ENCODE measurements at regions not wholly inside any gene's neighbourhood (a gene's known extent, or its start where the extent isn't known, plus 50 kb on each side); places are given as distances from the start of the nearest gene placed in this dataset.

DNA sequence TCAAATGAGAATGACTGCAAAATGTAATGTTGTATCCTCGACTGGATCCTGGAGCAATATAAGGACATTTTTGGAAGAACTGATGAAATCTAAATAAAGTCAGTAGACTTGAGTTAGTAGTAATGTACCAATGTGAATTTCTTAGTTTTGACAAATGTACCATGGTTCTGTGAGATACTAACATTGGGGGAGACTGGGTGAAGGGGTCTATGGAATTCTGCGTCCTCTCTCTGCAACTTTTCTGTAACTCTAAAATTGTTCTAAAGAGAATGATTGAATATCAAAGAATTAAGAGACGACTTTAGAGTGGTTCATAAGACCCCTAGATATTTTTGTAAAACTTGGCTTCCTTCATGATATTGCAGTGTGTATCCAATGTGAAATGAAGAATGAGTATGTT is 59.2 kb upstream of the KAZN start:
- Histone ChIP-seq H3K9me3 (no peaks in the 10 kb centered on the region; the same call in 1 of the 2 replicates), H3K4me3 (no peak overlapping the region), H3K27me3 (no peaks in the 10 kb centered on the region), H3K36me3 (no peaks in the 10 kb centered on the region)
- no peak for DNase-seq

DNA sequence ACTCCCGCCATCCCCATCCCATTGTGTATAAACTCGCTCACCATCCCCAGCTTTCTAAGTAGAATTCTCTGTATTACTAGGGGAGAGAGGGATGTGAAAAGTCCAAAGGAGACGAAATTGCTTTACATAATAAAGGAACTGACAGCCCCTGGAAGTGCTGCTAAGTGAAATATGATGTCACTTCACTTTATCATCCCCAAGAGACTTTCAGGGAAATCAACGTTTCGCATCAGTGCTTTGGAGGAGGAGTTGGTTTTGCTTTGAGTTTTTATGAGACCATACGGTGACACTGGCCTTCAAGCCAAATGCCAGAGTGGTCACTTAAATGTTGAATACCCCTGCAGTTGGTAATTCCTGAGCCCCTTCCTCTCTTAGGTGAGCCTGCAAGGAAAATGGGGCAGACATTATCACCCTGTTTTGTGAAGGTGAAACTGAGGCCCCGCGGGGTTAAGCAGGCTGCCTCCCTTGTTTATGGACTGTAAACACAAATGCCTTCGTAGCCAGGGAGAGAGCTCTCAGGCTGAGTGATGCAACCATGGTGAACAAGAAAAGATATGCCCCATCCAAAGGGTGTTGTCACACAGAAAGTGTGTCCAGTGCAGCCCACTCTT is 58.4 kb upstream of the KAZN start:
- DNase-seq = no peak
- no peaks in the 10 kb centered on the region; the same call in 1 of the 2 replicates for H3K9me3 ChIP-seq
- H3K4me3 ChIP-seq = no peak overlapping the region
- no peaks in the 10 kb centered on the region for H3K36me3 ChIP-seq
- no peaks in the 10 kb centered on the region for H3K27me3 ChIP-seq

DNA sequence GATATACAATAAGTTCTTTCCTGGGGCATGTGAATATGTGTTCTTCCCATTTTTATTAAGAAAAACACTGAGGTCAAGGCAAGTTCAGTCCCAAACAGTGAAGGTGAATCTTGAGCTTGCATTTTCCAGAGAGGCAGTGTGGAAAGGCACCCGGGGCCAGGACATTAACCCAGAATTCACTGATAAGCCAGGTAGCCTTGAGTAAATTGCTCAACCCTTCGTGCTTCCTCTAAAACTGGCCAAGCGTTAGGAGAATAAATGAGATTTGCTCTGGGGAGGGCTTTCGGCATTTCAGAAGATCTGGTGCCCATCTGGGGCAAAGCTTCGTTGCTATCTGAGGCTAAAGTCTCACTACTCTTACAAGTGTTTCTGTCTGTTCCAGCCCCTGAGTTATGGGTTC is 57.1 kb upstream of the KAZN start:
- no peak for DNase-seq
- Histone ChIP-seq H3K9me3 (no peaks in the 10 kb centered on the region; the same call in none of the 2 replicates), H3K27me3 (no peaks in the 10 kb centered on the region), H3K4me3 (no peak overlapping the region), H3K36me3 (no peaks in the 10 kb centered on the region)

DNA sequence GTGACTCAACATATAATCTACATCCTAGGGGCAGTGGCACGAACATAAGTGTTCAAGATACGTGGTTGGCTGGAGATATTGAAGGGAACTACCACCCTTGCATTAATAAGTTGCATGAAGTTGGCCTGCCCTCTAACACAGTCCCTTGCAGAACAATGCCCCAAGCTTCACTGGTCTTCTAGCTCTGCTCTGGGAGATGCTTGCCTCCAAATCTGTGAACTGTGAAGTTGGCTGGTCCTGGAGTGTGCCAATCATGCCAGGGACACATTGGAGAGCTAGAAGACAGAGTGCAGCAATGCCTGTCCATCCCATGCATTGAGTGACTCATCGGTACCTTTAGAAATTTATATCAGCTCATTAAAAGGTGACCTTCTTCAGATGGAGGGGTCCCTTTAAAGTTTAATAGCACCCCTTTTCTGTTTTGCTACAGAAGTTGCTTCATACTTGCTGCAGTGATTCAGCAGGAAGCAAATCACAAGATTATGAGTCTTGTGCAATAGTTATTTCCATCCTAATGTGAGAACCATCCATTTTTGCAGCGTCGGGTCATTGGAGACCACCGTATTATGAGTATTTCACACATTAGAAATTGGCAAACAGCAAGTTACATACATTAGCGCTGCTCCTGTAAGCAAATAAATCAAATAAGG is 55.2 kb upstream of the KAZN start:
- Histone ChIP-seq H3K27me3 (no peaks in the 10 kb centered on the region), H3K4me3 (no peak overlapping the region), H3K9me3 (no peaks in the 10 kb centered on the region; the same call in 1 of the 2 replicates), H3K36me3 (no peaks in the 10 kb centered on the region)
- DNase-seq = no peak

DNA sequence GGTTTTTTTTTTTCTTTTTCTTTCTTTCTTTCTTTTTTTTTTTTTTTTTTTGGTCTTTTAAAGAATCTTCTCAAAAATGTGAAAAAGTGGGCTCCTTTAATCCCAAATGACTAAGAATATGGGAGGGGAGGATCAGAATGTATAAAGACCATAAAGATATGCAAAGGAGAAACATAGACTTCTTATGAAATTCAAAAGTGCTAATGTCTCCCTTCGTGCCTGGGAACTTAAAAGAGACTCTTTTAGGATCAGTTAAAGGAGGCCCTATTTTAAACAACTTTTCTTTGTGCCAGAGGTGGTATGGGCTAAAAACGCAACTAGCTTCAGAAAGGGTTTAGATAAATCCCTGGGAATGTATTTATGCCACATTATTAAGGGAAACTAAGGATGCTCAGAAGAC is 54.2 kb upstream of the KAZN start:
- Histone ChIP-seq H3K36me3 (no peaks in the 10 kb centered on the region), H3K4me3 (no peak overlapping the region), H3K27me3 (no peaks in the 10 kb centered on the region), H3K9me3 (no peaks in the 10 kb centered on the region; the same call in 1 of the 2 replicates)
- no peak for DNase-seq

DNA sequence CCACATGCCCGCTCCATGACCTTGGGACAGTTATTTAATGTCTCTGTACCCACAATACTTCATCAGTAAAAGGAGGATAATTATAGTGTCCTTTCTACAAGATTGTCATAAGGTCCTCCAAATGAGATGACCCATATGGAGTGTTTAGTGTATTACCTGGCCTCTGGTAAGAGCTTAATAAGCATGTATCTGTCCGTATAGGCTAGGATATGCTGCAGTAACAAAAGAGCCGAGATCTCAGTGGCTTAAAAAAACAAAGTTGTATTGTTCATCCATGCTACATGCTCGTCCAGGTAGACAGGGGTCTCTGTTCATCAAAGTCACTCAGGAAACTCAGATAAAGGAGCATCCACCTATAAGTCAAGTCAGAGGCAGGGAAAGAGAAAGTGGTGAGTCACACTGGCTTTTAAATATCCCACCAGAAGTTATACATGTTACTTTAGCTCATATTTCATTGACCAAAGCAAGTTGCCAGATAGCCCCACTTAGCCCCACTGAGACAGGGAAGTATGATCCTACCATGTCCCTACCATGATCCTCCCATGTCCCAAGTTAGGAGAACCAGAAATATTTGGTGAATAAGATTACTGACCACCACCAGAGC is 53.0 kb upstream of the KAZN start:
- H3K4me3 ChIP-seq = no peak overlapping the region
- H3K27me3 ChIP-seq = no peaks in the 10 kb centered on the region
- no peak for DNase-seq
- no peaks in the 10 kb centered on the region; the same call in 1 of the 2 replicates for H3K9me3 ChIP-seq
- no peaks in the 10 kb centered on the region for H3K36me3 ChIP-seq

DNA sequence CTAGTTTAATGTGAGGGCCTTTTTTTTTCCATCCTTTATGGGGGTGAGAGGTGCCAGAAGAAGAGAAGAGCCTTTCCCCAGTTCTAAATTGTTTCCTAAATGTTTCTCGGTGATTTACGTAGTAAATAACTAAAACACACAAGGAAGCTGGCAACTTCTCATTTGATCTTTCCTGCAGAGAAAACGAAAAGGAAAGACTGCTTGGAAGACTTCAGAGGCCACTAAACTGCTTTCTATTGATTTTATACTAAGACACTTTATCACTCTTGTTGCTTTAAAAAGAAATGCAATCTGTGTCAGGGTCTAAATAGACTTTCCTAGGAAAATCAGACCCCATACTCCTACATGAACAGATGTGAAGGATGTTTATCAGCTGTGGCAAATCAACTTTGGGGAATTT is 52.1 kb upstream of the KAZN start:
- H3K4me3 ChIP-seq = no peak overlapping the region
- no peak for DNase-seq
- no peaks in the 10 kb centered on the region; the same call in 1 of the 2 replicates for H3K9me3 ChIP-seq
- H3K27me3 ChIP-seq = no peaks in the 10 kb centered on the region
- H3K36me3 ChIP-seq = no peaks in the 10 kb centered on the region

Data from MG63 (cell line).